Skeletal muscle tissue (tissue), 3 donors: ENCODE measurements at regions not wholly inside any gene's neighbourhood (a gene's known extent, or its start where the extent isn't known, plus 50 kb on each side); places are given as distances from the start of the nearest gene placed in this dataset.

Experiments
- H3K27ac ChIP-seq: one replicate; pipeline ENCODE4 v1.7.0; 2013; ENCODE audit warnings: mild to moderate bottlenecking, low read depth, low read length, inconsistent platforms
- H3K27me3 ChIP-seq, 3 donors: one replicate each; pipeline ENCODE4 v1.7.0; 2013; ENCODE audit warnings: low read length in 3 of 3; ENCODE audit not compliant: control insufficient read depth in 3 of 3, insufficient read depth in 3 of 3
- H3K36me3 ChIP-seq, 3 donors: one replicate each; pipeline ENCODE4 v1.7.0; 2013; ENCODE audit warnings: low read length in 3 of 3; ENCODE audit not compliant: control insufficient read depth in 3 of 3, insufficient read depth in 3 of 3
- H3K4me1 ChIP-seq, 3 donors: one replicate each; pipeline ENCODE4 v1.7.0; 2013; ENCODE audit warnings: low read length in 3 of 3, mild to moderate bottlenecking in 3 of 3; ENCODE audit not compliant: control insufficient read depth in 3 of 3, insufficient read depth in 3 of 3
- H3K4me3 ChIP-seq, 3 donors: one replicate each; pipeline ENCODE4 v1.7.0; 2013; ENCODE audit warnings: low read length in 3 of 3
- H3K9ac ChIP-seq, 3 donors: one replicate each; pipeline ENCODE4 v1.7.0; 2013; ENCODE audit warnings: low read length in 3 of 3, mild to moderate bottlenecking in 3 of 3, moderate library complexity in 2 of 3, low read depth in 1 of 3
- H3K9me3 ChIP-seq, 3 donors: one replicate each; pipeline ENCODE4 v1.7.0; 2013; ENCODE audit warnings: low read length in 3 of 3; ENCODE audit not compliant: control insufficient read depth in 3 of 3
- donor health status: Osteomylitis.

DNA sequence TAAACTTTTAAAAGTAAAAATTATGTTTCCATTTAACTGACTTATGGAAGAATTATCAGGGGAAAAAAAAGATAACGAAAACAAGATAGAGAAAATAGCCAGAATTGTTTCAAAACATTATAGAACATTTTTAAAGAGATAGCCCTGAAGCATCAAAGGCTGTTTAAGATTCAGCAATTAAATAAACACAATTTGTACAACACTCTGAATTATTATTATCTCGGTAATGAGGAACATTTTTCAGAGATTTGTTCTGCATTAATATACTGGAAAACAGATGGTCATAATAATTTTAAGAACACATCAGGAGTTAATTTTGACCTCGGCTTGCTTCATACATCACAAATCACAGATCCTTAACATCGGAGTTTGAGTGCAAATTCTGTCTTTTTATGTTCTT, 643.8 kb downstream of the SORCS1 start:
- no peaks in the 10 kb centered on the region for H3K4me1 ChIP-seq
- H3K4me3 ChIP-seq: no peak overlapping the region
- no peaks in the 10 kb centered on the region for H3K9me3 ChIP-seq
- no peaks in the 10 kb centered on the region for H3K36me3 ChIP-seq
- H3K9ac ChIP-seq: no peak overlapping the region
- H3K27ac ChIP-seq: no peak overlapping the region
- no peaks in the 10 kb centered on the region for H3K27me3 ChIP-seq

GRCh38 chr10:106519376-106520030, 645.0 kb downstream of the SORCS1 start:
- no peaks in the 10 kb centered on the region for H3K27me3 ChIP-seq
- H3K9me3 ChIP-seq: no peaks in the 10 kb centered on the region
- H3K4me1 ChIP-seq: no peaks in the 10 kb centered on the region
- H3K36me3 ChIP-seq: no peaks in the 10 kb centered on the region
- no peak overlapping the region for H3K4me3 ChIP-seq
- H3K9ac ChIP-seq: no peak overlapping the region
- H3K27ac ChIP-seq: no peak overlapping the region

DNA sequence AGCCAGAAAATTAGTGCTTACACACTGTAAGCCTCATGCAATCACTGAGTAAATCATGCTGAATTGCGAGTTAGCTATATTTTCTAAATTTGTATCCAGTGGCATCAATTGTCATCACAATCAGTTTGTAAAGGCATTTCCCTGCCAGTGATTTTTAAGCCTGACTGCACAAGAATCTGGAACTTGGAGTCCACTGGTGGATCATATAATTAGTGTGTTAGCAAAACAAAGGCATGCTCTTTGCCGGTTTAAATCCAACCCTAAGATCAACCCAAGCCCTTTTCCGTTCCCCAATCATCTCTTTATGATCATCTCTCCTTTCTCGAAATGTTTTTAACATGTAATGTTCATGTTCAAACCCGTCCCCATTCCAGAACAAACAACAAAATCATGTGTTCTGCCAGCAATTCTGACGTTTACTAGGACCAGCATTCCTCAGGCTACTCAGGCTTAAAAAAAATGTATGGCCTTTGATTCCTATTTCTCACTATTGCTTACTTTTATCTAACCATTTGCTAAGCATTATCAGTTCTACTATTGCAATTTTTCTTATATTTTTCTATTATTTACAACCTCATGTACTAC, 649.2 kb downstream of the SORCS1 start:
- no peaks in the 10 kb centered on the region for H3K4me1 ChIP-seq
- no peaks in the 10 kb centered on the region for H3K36me3 ChIP-seq
- H3K27me3 ChIP-seq: no peaks in the 10 kb centered on the region
- no peaks in the 10 kb centered on the region for H3K9me3 ChIP-seq
- H3K27ac ChIP-seq: no peak overlapping the region
- H3K4me3 ChIP-seq: no peak overlapping the region
- H3K9ac ChIP-seq: no peak overlapping the region

DNA sequence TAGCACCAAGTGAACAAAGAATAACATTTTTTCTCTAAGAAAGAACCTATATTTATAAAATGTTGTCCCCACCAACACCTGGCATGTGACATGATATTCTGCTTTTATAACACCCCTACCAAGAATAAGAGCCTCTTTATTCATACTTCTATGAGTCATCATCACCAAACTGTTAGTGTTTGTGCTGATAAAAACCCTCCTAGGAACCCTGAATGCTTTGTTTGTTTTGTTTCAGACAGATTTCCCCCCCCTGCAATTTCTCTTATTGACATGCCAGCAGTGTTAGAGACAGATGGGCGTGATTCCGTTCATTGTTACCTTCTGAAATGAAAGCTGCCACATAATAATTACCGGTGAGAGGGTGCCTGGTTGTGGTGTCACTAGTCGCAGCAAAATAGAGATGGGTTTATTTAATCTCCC, 651.1 kb downstream of the SORCS1 start:
- Histone ChIP-seq H3K9ac (no peak overlapping the region), H3K4me3 (no peak overlapping the region), H3K36me3 (no peaks in the 10 kb centered on the region), H3K27ac (no peak overlapping the region), H3K4me1 (no peaks in the 10 kb centered on the region), H3K9me3 (no peaks in the 10 kb centered on the region), H3K27me3 (no peaks in the 10 kb centered on the region)

DNA sequence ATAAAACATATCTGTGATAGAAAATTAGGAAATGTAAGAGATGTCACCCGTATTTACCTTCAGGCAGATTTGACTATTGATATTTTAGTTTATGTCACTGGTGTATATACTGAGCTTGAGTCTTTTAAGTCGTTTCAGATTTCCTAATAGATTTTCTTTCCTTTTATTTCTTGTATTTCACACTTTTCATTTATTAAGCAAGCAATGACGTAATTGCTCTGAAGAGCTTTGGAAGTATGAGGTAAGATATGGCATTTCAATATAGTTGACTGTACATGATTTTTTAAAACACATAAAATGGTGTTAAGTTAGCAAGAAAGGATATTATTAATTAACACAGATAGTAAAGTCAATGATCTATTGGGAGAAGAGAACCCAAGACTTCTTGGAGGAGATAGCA, 652.6 kb downstream of the SORCS1 start:
- Histone ChIP-seq H3K36me3 (no peaks in the 10 kb centered on the region), H3K27ac (no peak overlapping the region), H3K9ac (no peak overlapping the region), H3K27me3 (no peaks in the 10 kb centered on the region), H3K9me3 (no peaks in the 10 kb centered on the region), H3K4me1 (no peaks in the 10 kb centered on the region), H3K4me3 (no peak overlapping the region)

DNA sequence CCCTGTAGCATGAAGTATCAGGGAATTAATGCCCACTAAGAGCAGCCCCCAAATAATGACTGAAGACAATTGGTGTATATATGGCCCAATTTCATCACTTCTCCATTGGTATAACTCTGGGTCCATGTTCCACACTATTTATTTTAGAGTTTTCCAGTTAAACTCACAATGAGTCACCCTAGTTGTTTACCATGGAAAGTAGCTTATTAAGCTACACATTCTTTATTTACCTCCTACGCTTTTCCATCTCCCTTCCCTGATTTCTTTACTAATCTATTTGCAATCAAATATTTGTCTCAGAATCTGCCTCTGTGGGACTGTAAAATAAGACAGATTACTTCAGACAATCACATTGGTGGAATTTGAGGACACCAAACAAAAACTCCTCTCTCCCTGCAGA, 655.6 kb downstream of the SORCS1 start:
- H3K27me3 ChIP-seq: no peaks in the 10 kb centered on the region
- no peak overlapping the region for H3K27ac ChIP-seq
- no peaks in the 10 kb centered on the region for H3K4me1 ChIP-seq
- H3K36me3 ChIP-seq: no peaks in the 10 kb centered on the region
- H3K9ac ChIP-seq: no peak overlapping the region
- H3K4me3 ChIP-seq: no peak overlapping the region
- no peaks in the 10 kb centered on the region for H3K9me3 ChIP-seq

DNA sequence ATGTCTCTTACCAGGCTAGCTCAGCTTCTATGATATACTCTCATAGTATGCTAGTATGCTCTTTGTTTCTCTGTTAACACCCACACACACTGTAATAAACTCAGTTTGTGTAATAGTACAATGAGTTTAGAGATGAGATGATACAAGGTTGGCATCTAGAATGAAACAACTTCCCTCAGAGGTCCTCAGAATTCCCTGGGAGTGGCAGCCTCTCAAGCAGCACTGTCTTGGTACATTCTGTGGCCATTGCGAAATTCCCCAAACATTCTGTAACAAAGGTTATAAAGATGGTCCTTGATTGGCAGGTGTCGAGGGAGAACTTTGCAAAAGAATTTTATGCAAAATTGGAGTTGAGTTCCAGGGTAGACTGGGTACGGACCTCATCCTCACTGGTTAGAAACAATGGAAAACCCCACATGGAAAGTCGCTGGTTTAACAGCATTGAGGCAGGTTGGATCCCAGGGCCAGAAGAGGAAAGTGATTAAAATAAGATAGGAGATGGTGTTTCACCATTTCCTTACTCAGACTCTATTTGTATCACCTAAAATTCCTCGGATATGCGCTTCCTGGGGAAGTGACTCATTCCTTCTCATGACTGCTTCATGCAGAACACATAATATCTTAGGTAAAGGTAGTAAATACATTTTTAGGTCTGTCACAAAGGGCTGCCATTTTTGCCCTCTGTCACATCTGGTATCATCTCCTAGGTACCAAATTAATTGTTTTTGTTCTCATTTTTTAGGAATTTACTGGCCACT, 657.8 kb downstream of the SORCS1 start:
- Histone ChIP-seq H3K9me3 (no peaks in the 10 kb centered on the region), H3K27me3 (no peaks in the 10 kb centered on the region), H3K9ac (no peak overlapping the region), H3K4me1 (no peaks in the 10 kb centered on the region), H3K36me3 (no peaks in the 10 kb centered on the region), H3K27ac (no peak overlapping the region), H3K4me3 (no peak overlapping the region)

GRCh38 chr10:106504536-106504935, 660.0 kb downstream of the SORCS1 start:
- Histone ChIP-seq H3K36me3 (no peaks in the 10 kb centered on the region), H3K27me3 (no peaks in the 10 kb centered on the region), H3K9ac (no peak overlapping the region), H3K9me3 (no peaks in the 10 kb centered on the region), H3K27ac (no peak overlapping the region), H3K4me3 (no peak overlapping the region), H3K4me1 (no peaks in the 10 kb centered on the region)

DNA sequence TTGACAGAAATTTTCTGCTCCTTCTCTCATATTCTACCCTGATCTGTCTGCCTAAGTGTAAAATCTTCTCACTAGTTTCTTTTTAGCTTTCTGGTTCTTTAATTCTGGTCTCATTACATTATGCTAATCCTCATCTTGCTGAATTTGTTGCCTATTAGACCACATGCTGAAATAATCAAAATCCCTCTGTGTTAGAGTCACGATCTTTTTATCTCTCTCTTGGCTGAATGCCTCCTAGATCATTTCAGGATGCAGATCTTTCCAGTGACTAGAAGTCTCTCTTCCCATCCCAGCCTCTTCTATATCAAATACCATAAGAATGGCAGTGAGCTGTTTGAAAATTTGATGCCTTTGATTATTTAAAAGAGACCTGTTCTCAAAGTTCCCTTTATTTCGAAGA, 661.9 kb downstream of the SORCS1 start:
- Histone ChIP-seq H3K36me3 (no peaks in the 10 kb centered on the region), H3K9ac (no peak overlapping the region), H3K9me3 (no peaks in the 10 kb centered on the region), H3K27me3 (no peaks in the 10 kb centered on the region), H3K27ac (no peak overlapping the region), H3K4me3 (no peak overlapping the region), H3K4me1 (no peaks in the 10 kb centered on the region)

- no peak overlapping the region for H3K9ac ChIP-seq
- no peak overlapping the region for H3K4me3 ChIP-seq
- H3K9me3 ChIP-seq: no peaks in the 10 kb centered on the region
- H3K27ac ChIP-seq: no peak overlapping the region
- no peaks in the 10 kb centered on the region for H3K36me3 ChIP-seq
- H3K27me3 ChIP-seq: no peaks in the 10 kb centered on the region
- H3K4me1 ChIP-seq: no peaks in the 10 kb centered on the region
These were observed 663.5 kb downstream of the SORCS1 start for GRCh38 chr10:106500925-106501525.
